ENCODE measurements at regions not wholly inside any gene's neighbourhood (a gene's known extent, or its start where the extent isn't known, plus 50 kb on each side); places are given as distances from the start of the nearest gene placed in this dataset.

GRCh38 chr1:182143825-182144645, 82.5 kb upstream of the ZNF648 start:
- Mint-ChIP-seq H3K9me3 (no peaks in the 10 kb centered on the region), H3K27ac (peak overlapping the region; percentile 96 to 98 (median 97)), H3K4me1 (peaks cover 37% of the 10 kb centered on the region), H3K27me3 (ENCODE audit: low read depth) (no peaks in the 10 kb centered on the region), H3K4me3 (peak overlapping the region in 1 of 3 experiments; percentile 7), H3K36me3 (ENCODE audit: low read depth) (no peaks in the 10 kb centered on the region)
- TF ChIP-seq CTCF (IDR thresholded peaks at IDR 0.05; ENCODE audit: unreplicated experiment in 3 of 3), result no peak

GRCh38 chr1:182143154-182143657, 81.7 kb upstream of the ZNF648 start:
- peak overlapping the region in 1 of 3 experiments; percentile 24 for H3K4me3 Mint-ChIP-seq
- no peaks in the 10 kb centered on the region for H3K9me3 Mint-ChIP-seq
- peaks cover 37% of the 10 kb centered on the region for H3K4me1 Mint-ChIP-seq
- no peaks in the 10 kb centered on the region for H3K27me3 Mint-ChIP-seq (ENCODE audit: low read depth)
- no peaks in the 10 kb centered on the region for H3K36me3 Mint-ChIP-seq (ENCODE audit: low read depth)
- peak; percentile 89 to 97 (median 90) for TF ChIP-seq CTCF (IDR thresholded peaks at IDR 0.05; ENCODE audit: unreplicated experiment in 3 of 3)
- peak overlapping the region; percentile 96 to 98 (median 97) for H3K27ac Mint-ChIP-seq

- TF ChIP-seq CTCF (IDR thresholded peaks at IDR 0.05; ENCODE audit: unreplicated experiment in 3 of 3), result no peak
- Mint-ChIP-seq H3K36me3 (ENCODE audit: low read depth) (no peaks in the 10 kb centered on the region), H3K4me1 (peaks cover 37% of the 10 kb centered on the region), H3K27me3 (ENCODE audit: low read depth) (peaks cover 1% of the 10 kb centered on the region), H3K4me3 (no peak overlapping the region), H3K9me3 (no peaks in the 10 kb centered on the region), H3K27ac (peak overlapping the region; percentile 96 to 98 (median 97))
These were observed 81.1 kb upstream of the ZNF648 start for GRCh38 chr1:182142621-182143020.

GRCh38 chr1:182141040-182141439, 79.5 kb upstream of the ZNF648 start:
- Mint-ChIP-seq H3K27me3 (ENCODE audit: low read depth) (peaks cover 3% of the 10 kb centered on the region), H3K27ac (no peak overlapping the region), H3K4me1 (peaks cover 37% of the 10 kb centered on the region), H3K4me3 (no peak overlapping the region), H3K36me3 (ENCODE audit: low read depth) (no peaks in the 10 kb centered on the region), H3K9me3 (no peaks in the 10 kb centered on the region)
- TF ChIP-seq CTCF (IDR thresholded peaks at IDR 0.05; ENCODE audit: unreplicated experiment in 3 of 3), result no peak

- no peak for TF ChIP-seq CTCF (IDR thresholded peaks at IDR 0.05; ENCODE audit: unreplicated experiment in 3 of 3)
- Mint-ChIP-seq H3K27me3 (ENCODE audit: low read depth) (peaks cover 3% of the 10 kb centered on the region), H3K9me3 (no peaks in the 10 kb centered on the region), H3K36me3 (ENCODE audit: low read depth) (no peaks in the 10 kb centered on the region), H3K4me1 (peaks cover 22% of the 10 kb centered on the region), H3K4me3 (no peak overlapping the region), H3K27ac (no peak overlapping the region)
These were observed 78.0 kb upstream of the ZNF648 start for GRCh38 chr1:182139496-182139895.

- Mint-ChIP-seq H3K4me3 (no peak overlapping the region), H3K4me1 (peaks cover 4% of the 10 kb centered on the region), H3K36me3 (ENCODE audit: low read depth) (no peaks in the 10 kb centered on the region), H3K27ac (no peak overlapping the region), H3K27me3 (ENCODE audit: low read depth) (peaks cover 3% of the 10 kb centered on the region), H3K9me3 (peaks cover 5% of the 10 kb centered on the region)
- no peak for TF ChIP-seq CTCF (IDR thresholded peaks at IDR 0.05; ENCODE audit: unreplicated experiment in 3 of 3)
These were observed 76.0 kb upstream of the ZNF648 start for GRCh38 chr1:182137546-182137945.
